ENCODE measurements at regions not wholly inside any gene's neighbourhood (a gene's known extent, or its start where the extent isn't known, plus 50 kb on each side); places are given as distances from the start of the nearest gene placed in this dataset.

- TF ChIP-seq, protein P1, sequence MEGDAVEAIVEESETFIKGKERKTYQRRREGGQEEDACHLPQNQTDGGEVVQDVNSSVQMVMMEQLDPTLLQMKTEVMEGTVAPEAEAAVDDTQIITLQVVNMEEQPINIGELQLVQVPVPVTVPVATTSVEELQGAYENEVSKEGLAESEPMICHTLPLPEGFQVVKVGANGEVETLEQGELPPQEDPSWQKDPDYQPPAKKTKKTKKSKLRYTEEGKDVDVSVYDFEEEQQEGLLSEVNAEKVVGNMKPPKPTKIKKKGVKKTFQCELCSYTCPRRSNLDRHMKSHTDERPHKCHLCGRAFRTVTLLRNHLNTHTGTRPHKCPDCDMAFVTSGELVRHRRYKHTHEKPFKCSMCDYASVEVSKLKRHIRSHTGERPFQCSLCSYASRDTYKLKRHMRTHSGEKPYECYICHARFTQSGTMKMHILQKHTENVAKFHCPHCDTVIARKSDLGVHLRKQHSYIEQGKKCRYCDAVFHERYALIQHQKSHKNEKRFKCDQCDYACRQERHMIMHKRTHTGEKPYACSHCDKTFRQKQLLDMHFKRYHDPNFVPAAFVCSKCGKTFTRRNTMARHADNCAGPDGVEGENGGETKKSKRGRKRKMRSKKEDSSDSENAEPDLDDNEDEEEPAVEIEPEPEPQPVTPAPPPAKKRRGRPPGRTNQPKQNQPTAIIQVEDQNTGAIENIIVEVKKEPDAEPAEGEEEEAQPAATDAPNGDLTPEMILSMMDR (IDR thresholded peaks at IDR 0.05) = no peak
- TF ChIP-seq POLR2A (IDR thresholded peaks at IDR 0.05) = no peak
Observed at GRCh38 chr2:145855142-145855541, 1335.2 kb upstream of the ZEB2 start.
